KMS-11 (cell line): ENCODE measurements at regions not wholly inside any gene's neighbourhood (a gene's known extent, or its start where the extent isn't known, plus 50 kb on each side); places are given as distances from the start of the nearest gene placed in this dataset.

Experiments
- H2AFZ ChIP-seq: fragments of 200-600 bp; sonication (generic); 2 replicates; pipeline ENCODE4 v1.6.1; 2016; ENCODE audit warnings: antibody characterized with exemption, mixed run types, low read depth
- H3K27ac ChIP-seq: fragments of 200-600 bp; sonication (generic); 2 replicates; pipeline ENCODE4 v1.6.1; 2016; ENCODE audit warnings: mild to moderate bottlenecking, mixed run types
- H3K27me3 ChIP-seq: fragments of 200-600 bp; sonication (generic); 2 replicates; pipeline ENCODE4 v1.6.1; 2017; ENCODE audit warnings: mild to moderate bottlenecking, low read depth, mixed run types, moderate library complexity; ENCODE audit not compliant: insufficient read depth
- H3K36me3 ChIP-seq: fragments of 200-600 bp; sonication (generic); 2 replicates; pipeline ENCODE4 v1.6.1; 2017; ENCODE audit warnings: mild to moderate bottlenecking, mixed run types; ENCODE audit not compliant: insufficient read depth
- H3K4me1 ChIP-seq: fragments of 200-600 bp; sonication (generic); 2 replicates; pipeline ENCODE4 v1.6.1; 2016; ENCODE audit warnings: mild to moderate bottlenecking, low read depth, mixed run types; ENCODE audit not compliant: poor library complexity, severe bottlenecking
- H3K4me2 ChIP-seq: fragments of 200-600 bp; sonication (generic); 2 replicates; pipeline ENCODE4 v1.7.0; 2016; ENCODE audit warnings: mild to moderate bottlenecking, mixed run types
- H3K4me3 ChIP-seq: fragments of 200-600 bp; sonication (generic); IDR thresholded peaks from 2 replicates; pipeline ENCODE4 v1.6.1; 2017; ENCODE audit warnings: low read depth, low read length, mixed read lengths; ENCODE audit not compliant: insufficient read depth
- H3K79me2 ChIP-seq: fragments of 200-600 bp; sonication (generic); 2 replicates; pipeline ENCODE4 v1.6.1; 2016; ENCODE audit warnings: low read depth, mixed run types; ENCODE audit not compliant: insufficient read depth
- H3K9ac ChIP-seq: fragments of 200-600 bp; sonication (generic); 2 replicates; pipeline ENCODE4 v1.6.1; 2016; ENCODE audit warnings: mild to moderate bottlenecking, mixed run types
- H4K20me1 ChIP-seq: fragments of 200-600 bp; sonication (generic); 2 replicates; pipeline ENCODE4 v1.6.1; 2016; ENCODE audit warnings: mild to moderate bottlenecking, mixed run types; ENCODE audit not compliant: insufficient read depth
- CTCF ChIP-seq: fragments of 200-600 bp; sonication (generic); conservative IDR thresholded peaks from 2 replicates; pipeline ENCODE4 v1.6.1; 2017; ENCODE audit warnings: low read depth, mild to moderate bottlenecking, antibody characterized with exemption, low read length, moderate library complexity, mixed read lengths

- no peaks in the 10 kb centered on the region for H3K4me1 ChIP-seq
- no peaks in the 10 kb centered on the region for H3K36me3 ChIP-seq
- H3K27ac ChIP-seq = no peak overlapping the region
- TF ChIP-seq CTCF = 0 out of 2 replicates have a peak, but pooled peaks have one; percentile 34
- no peaks in the 10 kb centered on the region for H3K79me2 ChIP-seq
- no peaks in the 10 kb centered on the region for H4K20me1 ChIP-seq
- H3K4me2 ChIP-seq = no peak overlapping the region
- no peaks in the 10 kb centered on the region for H3K27me3 ChIP-seq
- H3K9ac ChIP-seq = no peak overlapping the region
- no peak overlapping the region for H3K4me3 ChIP-seq
- no peak overlapping the region for H2AFZ ChIP-seq
These were observed 150.5 kb downstream of the YTHDC2 start for GRCh38 chr5:113663879-113664541.

GRCh38 chr5:113673041-113673440 lies 159.5 kb downstream of the YTHDC2 start:
- no peaks in the 10 kb centered on the region for H3K79me2 ChIP-seq
- H3K4me1 ChIP-seq = no peaks in the 10 kb centered on the region
- H3K9ac ChIP-seq = no peak overlapping the region
- no peak overlapping the region for H3K27ac ChIP-seq
- no peaks in the 10 kb centered on the region for H3K36me3 ChIP-seq
- no peak overlapping the region for H3K4me2 ChIP-seq
- H4K20me1 ChIP-seq = no peaks in the 10 kb centered on the region
- no peak overlapping the region for H2AFZ ChIP-seq
- no peak for TF ChIP-seq CTCF
- H3K27me3 ChIP-seq = no peaks in the 10 kb centered on the region
- no peak overlapping the region for H3K4me3 ChIP-seq

GRCh38 chr5:113675166-113675565 lies 161.7 kb downstream of the YTHDC2 start:
- Histone ChIP-seq H3K79me2 (no peaks in the 10 kb centered on the region), H2AFZ (no peak overlapping the region), H3K4me2 (no peak overlapping the region), H3K4me1 (no peaks in the 10 kb centered on the region), H3K27me3 (no peaks in the 10 kb centered on the region), H3K4me3 (no peak overlapping the region), H4K20me1 (no peaks in the 10 kb centered on the region), H3K27ac (no peak overlapping the region), H3K9ac (no peak overlapping the region), H3K36me3 (no peaks in the 10 kb centered on the region)
- TF ChIP-seq CTCF = no peak

- Histone ChIP-seq H4K20me1 (no peaks in the 10 kb centered on the region), H3K27me3 (no peaks in the 10 kb centered on the region), H3K4me3 (no peak overlapping the region), H3K79me2 (no peaks in the 10 kb centered on the region), H3K27ac (no peak overlapping the region), H2AFZ (no peak overlapping the region), H3K4me1 (no peaks in the 10 kb centered on the region), H3K9ac (no peak overlapping the region), H3K4me2 (no peak overlapping the region), H3K36me3 (no peaks in the 10 kb centered on the region)
- no peak for TF ChIP-seq CTCF
These were observed 164.7 kb downstream of the YTHDC2 start for GRCh38 chr5:113678202-113678601.
